Stomach (tissue), 4 donors: ENCODE measurements at regions not wholly inside any gene's neighbourhood (a gene's known extent, or its start where the extent isn't known, plus 50 kb on each side); places are given as distances from the start of the nearest gene placed in this dataset.

ENCODE experiments used
- EP300 ChIP-seq: sonication (generic); formaldehyde crosslinking; IDR thresholded peaks from one replicate; pipeline ENCODE4 v1.6.1; 2017; ENCODE audit warnings: antibody characterized with exemption
- POLR2A ChIP-seq, 4 donors: fragments of 450-650 bp; IDR thresholded peaks; one replicate each; pipeline ENCODE4 v1.6.1; 2016; ENCODE audit warnings: antibody characterized with exemption in 4 of 4, control low read depth in 2 of 4, mild to moderate bottlenecking in 1 of 4, moderate library complexity in 1 of 4
- POLR2AphosphoS5 ChIP-seq, 3 donors: sonication (generic); formaldehyde crosslinking; IDR thresholded peaks; one replicate each; pipeline ENCODE4 v1.6.1; 2016; ENCODE audit warnings: antibody characterized with exemption in 3 of 3
- TF ChIP-seq, protein P1 (sequence below), 7 experiments: fragments of 450-650 bp in 4 of 7; fragments of 200-600 bp in 3 of 7; sonication (generic) in 3 of 7; IDR thresholded peaks; one replicate each; pipeline ENCODE4 v1.5.1; 2016 to 2019; ENCODE audit warnings: antibody characterized with exemption in 7 of 7, control low read depth in 2 of 7, mild to moderate bottlenecking in 1 of 7

DNA sequence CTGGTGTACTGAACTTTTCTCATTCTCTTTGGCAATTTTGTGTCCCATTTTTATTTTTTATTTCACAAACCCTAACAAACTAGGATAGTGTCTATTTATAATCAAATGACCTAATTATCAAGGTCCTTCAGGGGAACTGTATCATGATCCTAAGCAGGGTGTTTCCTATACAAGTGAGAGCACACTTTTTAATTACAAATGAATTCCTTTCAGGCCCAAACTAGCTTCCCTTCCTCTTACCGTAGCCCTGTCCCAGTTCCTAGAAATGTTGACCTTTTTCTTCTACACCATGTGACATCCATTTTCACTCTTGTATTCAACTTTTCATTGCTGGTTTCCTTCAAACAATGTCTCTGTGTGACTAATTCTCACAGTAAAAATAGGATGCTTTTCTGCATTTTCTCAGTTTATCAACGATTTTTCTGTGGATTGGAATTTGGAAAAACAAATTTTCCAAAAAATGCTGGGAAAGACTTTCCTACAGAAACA is 411.4 kb downstream of the CCDC91 start:
- TF ChIP-seq, protein P1, sequence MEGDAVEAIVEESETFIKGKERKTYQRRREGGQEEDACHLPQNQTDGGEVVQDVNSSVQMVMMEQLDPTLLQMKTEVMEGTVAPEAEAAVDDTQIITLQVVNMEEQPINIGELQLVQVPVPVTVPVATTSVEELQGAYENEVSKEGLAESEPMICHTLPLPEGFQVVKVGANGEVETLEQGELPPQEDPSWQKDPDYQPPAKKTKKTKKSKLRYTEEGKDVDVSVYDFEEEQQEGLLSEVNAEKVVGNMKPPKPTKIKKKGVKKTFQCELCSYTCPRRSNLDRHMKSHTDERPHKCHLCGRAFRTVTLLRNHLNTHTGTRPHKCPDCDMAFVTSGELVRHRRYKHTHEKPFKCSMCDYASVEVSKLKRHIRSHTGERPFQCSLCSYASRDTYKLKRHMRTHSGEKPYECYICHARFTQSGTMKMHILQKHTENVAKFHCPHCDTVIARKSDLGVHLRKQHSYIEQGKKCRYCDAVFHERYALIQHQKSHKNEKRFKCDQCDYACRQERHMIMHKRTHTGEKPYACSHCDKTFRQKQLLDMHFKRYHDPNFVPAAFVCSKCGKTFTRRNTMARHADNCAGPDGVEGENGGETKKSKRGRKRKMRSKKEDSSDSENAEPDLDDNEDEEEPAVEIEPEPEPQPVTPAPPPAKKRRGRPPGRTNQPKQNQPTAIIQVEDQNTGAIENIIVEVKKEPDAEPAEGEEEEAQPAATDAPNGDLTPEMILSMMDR (IDR thresholded peaks at IDR 0.05), result no peak
- no peak for TF ChIP-seq EP300
- no peak for TF ChIP-seq POLR2A (IDR thresholded peaks at IDR 0.05)
- TF ChIP-seq POLR2AphosphoS5 (IDR thresholded peaks at IDR 0.05), result no peak
